Glomerular visceral epithelial cell (primary cell): ENCODE measurements at regions not wholly inside any gene's neighbourhood (a gene's known extent, or its start where the extent isn't known, plus 50 kb on each side); places are given as distances from the start of the nearest gene placed in this dataset.
"Not testable (repeated sequence)": the region's sequence is repeated elsewhere in the genome, so short reads cannot be mapped to it uniquely, and the experiment has no call there.

Experiments used
- DNase-seq: peaks from one replicate; pipeline ENCODE4 v3.0.0-alpha.2; 2016; ENCODE audit errors: extremely low spot score

- DNase-seq = no peak
Measured at GRCh38 chr7:108813251-108814014, 243.8 kb downstream of the DNAJB9 start.

- no peak for DNase-seq
Measured at GRCh38 chr7:108815815-108816214, 246.1 kb downstream of the DNAJB9 start.

- DNase-seq = no peak
Measured at GRCh38 chr7:108818742-108819141, 249.1 kb downstream of the DNAJB9 start.

- peak; percentile 76 for DNase-seq
Measured at GRCh38 chr7:108824840-108825580, 255.3 kb downstream of the DNAJB9 start.

- DNase-seq = no peak
Measured at GRCh38 chr7:108825581-108825909, 255.9 kb downstream of the DNAJB9 start.

DNA sequence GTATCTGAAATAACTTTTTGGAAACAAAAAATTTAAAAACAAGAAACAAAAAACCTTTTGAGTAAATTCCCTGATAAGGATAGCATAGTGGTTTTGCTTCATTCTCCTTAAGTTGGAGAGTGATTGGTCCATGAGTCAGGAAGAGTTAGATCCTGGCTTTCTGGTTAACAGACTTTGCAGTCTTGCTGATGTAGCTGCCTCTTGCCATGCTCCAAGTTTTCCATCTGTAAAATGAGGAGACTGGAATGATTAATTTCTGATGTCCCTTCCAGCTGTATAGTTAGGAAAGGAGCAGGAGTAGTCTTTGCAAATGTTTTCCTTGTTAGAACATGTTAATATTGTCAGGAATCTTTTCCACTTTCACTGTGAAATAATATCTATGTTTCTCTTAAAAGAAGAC, 266.6 kb downstream of the DNAJB9 start:
- no peak for DNase-seq

DNA sequence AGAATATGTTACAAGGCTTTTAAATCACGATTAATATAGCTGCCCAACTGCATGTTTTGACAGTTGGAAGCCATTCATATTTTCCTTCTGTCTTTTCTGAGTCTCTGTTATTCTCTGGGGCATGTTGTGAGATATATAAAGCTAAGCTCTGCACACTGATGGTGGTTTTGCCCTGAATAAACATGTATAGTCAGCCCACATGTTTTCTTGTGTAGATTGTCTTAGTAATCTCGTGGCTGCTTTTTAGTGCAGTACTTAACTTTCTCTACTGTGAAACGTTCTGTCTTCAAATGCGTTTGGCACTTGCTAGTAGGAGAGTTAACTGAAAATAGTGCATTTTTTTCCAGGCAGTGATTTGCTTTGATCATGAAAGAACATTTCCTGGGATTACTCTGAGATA, 268.5 kb downstream of the DNAJB9 start:
- no peak for DNase-seq

- DNase-seq = peak; percentile 2
Measured at GRCh38 chr7:108839076-108839475, 269.4 kb downstream of the DNAJB9 start.

GRCh38 chr7:108845951-108846350, 276.3 kb downstream of the DNAJB9 start:
- no peak for DNase-seq

- no peak for DNase-seq
Measured at GRCh38 chr7:108846471-108846870, 276.8 kb downstream of the DNAJB9 start.

GRCh38 chr7:108848486-108848885, 278.8 kb downstream of the DNAJB9 start:
- DNase-seq = no peak

- no peak for DNase-seq
Measured at GRCh38 chr7:108860615-108861014, 290.9 kb downstream of the DNAJB9 start.

- DNase-seq = no peak
Measured at GRCh38 chr7:108861071-108861470, 291.4 kb downstream of the DNAJB9 start.

DNA sequence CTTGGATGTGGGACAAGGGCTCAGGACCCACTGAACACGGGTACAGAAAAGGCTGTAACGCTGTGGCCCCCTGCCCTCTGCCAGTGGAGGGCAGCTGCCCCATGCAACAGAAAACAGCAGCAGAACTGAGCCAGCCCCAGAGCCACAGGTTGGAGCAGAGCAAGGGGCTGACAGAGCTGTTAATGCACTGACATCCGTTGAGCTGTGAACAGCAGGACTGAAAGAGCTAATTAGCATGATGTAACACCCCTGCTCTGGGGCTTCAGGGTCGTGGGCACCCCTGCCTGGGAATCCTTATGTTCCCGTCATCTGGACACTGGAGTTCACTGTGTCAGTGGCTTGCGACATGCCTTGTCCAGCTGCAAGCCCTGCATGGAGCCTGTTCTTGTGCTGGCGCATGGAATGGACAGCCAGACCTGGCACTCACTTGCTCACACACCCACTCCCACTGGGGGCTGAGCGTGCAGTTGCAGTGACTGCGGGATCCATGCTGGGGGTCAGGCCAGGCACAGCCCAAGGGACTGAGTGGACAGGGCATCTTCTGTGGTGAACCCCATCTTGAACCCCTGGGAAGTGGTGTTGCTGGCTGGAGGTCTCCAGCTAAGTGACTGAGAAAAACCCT, 293.7 kb downstream of the DNAJB9 start:
- DNase-seq = no peak

DNA sequence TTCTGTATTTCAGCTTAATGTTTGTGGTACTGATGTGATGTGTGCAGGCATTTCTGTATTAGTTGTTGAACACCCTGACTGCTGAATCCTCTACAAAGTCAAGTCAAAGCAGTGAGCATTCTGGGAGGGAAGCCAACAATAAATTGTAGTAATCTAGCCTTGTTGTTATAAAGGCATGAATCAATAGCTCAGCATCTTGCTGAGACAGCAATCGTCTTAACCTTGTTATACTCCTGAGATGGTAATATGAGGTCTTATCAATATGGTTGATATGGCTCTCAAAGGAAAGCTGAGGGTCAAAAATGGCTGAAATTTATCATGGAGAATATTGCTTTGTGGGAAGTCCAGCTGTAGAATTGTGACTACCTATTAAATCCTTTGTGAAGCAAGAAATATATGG, 299.4 kb downstream of the DNAJB9 start:
- DNase-seq = no peak

DNA sequence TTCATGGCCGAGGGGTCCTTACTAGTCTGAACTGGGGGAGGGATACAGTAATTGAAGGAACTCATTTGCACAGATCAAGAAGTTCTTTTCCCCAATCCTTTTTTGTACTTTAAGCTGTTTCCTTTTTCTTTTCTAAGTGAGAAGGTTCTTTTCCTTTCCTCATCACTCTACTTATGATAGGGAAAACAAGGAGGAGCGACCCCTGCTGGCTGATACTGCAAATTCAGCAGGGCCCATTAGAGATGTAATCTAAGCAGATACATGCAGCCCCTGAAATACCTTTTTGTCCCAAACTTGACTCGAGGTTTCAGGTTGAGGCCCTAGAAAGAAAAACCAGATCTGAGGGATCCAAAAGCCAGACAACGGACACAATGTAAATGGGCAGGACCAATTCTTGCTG, 305.5 kb downstream of the DNAJB9 start:
- peak; percentile 2 for DNase-seq

- DNase-seq = no peak
Measured at GRCh38 chr7:108890862-108891261, 321.2 kb downstream of the DNAJB9 start.

- no peak for DNase-seq
Measured at GRCh38 chr7:108908456-108908855, 338.8 kb downstream of the DNAJB9 start.

GRCh38 chr7:108911016-108911415, 341.3 kb downstream of the DNAJB9 start:
- DNase-seq = no peak

- no peak for DNase-seq
Measured at GRCh38 chr7:108920490-108920889, 350.8 kb downstream of the DNAJB9 start.

DNA sequence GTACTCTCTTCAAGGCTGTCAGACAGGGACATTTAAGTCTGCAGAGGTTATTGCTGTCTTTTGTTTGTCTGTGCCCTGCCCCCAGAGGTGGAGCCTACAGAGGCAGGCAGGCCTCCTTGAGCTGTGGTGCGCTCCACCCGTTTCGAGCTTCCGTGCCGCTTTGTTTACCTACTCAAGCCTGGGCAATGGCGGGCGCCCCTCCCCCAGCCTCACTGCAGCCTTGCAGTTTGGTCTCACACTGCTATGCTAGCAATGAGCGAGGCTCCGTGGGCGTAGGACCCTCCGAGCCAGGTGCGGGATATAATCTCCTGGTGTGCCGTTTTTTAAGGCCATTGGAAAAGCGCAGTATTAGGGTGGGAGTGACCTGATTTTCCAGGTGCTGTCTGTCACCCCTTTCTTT, 373.4 kb downstream of the DNAJB9 start:
- not testable (repeated sequence) for DNase-seq

DNA sequence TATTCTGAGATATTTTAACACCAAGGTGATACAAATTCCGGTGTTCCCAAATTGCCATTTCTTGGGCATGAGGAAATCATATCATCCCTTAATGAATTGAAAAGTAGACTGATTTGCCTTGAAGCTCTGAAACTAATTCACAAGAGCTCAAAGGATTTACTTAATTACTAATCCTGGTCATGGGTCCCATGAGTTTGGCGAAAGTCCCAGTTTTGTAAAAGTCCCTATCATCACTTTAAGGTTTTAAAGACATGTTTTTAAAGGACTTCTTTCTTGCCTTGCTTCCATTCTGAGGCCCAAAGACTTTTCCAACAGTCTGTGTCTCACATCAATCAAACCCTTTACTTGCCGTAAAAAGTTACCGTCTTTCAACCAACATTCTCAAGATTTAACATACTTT, 377.9 kb downstream of the DNAJB9 start:
- no peak for DNase-seq

GRCh38 chr7:108972004-108972403, 402.3 kb downstream of the DNAJB9 start:
- peak; percentile 8 for DNase-seq
